ENCODE measurements at regions not wholly inside any gene's neighbourhood (a gene's known extent, or its start where the extent isn't known, plus 50 kb on each side); places are given as distances from the start of the nearest gene placed in this dataset.

GRCh38 chr20:16922834-16923233, 174.7 kb downstream of the OTOR start:
- Histone ChIP-seq H3K4me1 (ENCODE audit: insufficient read depth, poor library complexity, severe bottlenecking) (peaks cover 8% of the 10 kb centered on the region), H3K36me3 (ENCODE audit: low read depth) (no peaks in the 10 kb centered on the region), H3K9me3 (ENCODE audit: severe bottlenecking) (no peaks in the 10 kb centered on the region), H3K27me3 (ENCODE audit: insufficient read depth, poor library complexity, severe bottlenecking) (no peaks in the 10 kb centered on the region), H3K27ac (ENCODE audit: poor library complexity, severe bottlenecking) (peak overlapping the region; percentile 13), H3K4me3 (ENCODE audit: severe bottlenecking) (no peak overlapping the region)
- no peak for DNase-seq (ENCODE audit: low spot score)
- ATAC-seq (ENCODE audit: low read depth) = peak; percentile 96
- TF ChIP-seq, protein P1, sequence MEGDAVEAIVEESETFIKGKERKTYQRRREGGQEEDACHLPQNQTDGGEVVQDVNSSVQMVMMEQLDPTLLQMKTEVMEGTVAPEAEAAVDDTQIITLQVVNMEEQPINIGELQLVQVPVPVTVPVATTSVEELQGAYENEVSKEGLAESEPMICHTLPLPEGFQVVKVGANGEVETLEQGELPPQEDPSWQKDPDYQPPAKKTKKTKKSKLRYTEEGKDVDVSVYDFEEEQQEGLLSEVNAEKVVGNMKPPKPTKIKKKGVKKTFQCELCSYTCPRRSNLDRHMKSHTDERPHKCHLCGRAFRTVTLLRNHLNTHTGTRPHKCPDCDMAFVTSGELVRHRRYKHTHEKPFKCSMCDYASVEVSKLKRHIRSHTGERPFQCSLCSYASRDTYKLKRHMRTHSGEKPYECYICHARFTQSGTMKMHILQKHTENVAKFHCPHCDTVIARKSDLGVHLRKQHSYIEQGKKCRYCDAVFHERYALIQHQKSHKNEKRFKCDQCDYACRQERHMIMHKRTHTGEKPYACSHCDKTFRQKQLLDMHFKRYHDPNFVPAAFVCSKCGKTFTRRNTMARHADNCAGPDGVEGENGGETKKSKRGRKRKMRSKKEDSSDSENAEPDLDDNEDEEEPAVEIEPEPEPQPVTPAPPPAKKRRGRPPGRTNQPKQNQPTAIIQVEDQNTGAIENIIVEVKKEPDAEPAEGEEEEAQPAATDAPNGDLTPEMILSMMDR (IDR thresholded peaks at IDR 0.05; ENCODE audit: poor library complexity, severe bottlenecking) = no peak

- no peaks in the 10 kb centered on the region for H3K9me3 ChIP-seq (ENCODE audit: severe bottlenecking)
- H3K36me3 ChIP-seq (ENCODE audit: low read depth) = no peaks in the 10 kb centered on the region
- ATAC-seq (ENCODE audit: low read depth) (peak; percentile 24; the same call in 1 of the 3 replicates), DNase-seq (ENCODE audit: low spot score) (no peak)
- H3K4me1 ChIP-seq (ENCODE audit: insufficient read depth, poor library complexity, severe bottlenecking) = peaks cover 8% of the 10 kb centered on the region
- H3K4me3 ChIP-seq (ENCODE audit: severe bottlenecking) = no peak overlapping the region
- TF ChIP-seq, protein P1 (IDR thresholded peaks at IDR 0.05; ENCODE audit: poor library complexity, severe bottlenecking) = no peak
- no peaks in the 10 kb centered on the region for H3K27me3 ChIP-seq (ENCODE audit: insufficient read depth, poor library complexity, severe bottlenecking)
- H3K27ac ChIP-seq (ENCODE audit: poor library complexity, severe bottlenecking) = no peak overlapping the region
These were observed 178.7 kb downstream of the OTOR start for GRCh38 chr20:16926626-16927430.

DNA sequence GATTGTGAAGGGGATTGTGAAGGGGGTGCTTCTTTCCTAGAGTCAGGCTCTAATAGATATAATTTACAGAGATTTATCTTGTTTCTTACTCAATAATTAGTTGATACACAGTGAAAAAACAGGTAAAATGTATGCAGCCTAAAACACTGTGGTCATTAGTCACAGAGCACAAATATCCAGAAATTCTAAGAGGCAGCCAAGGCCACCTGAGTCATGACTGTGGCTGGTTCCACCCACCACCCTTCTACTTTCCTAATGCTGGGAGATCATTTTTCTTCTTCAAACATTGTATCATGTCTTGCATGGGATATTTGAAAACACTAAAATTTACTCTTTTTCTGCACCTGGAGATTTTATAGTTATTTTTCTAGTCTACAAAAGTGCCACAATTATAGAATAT, 181.6 kb downstream of the OTOR start:
- H3K27ac ChIP-seq (ENCODE audit: poor library complexity, severe bottlenecking) = no peak overlapping the region
- H3K27me3 ChIP-seq (ENCODE audit: insufficient read depth, poor library complexity, severe bottlenecking) = peaks cover 5% of the 10 kb centered on the region
- DNase-seq (ENCODE audit: low spot score) (no peak), ATAC-seq (ENCODE audit: low read depth) (peak; percentile 97)
- no peak overlapping the region for H3K4me3 ChIP-seq (ENCODE audit: severe bottlenecking)
- H3K36me3 ChIP-seq (ENCODE audit: low read depth) = no peaks in the 10 kb centered on the region
- H3K9me3 ChIP-seq (ENCODE audit: severe bottlenecking) = no peaks in the 10 kb centered on the region
- TF ChIP-seq, protein P1 (IDR thresholded peaks at IDR 0.05; ENCODE audit: poor library complexity, severe bottlenecking) = no peak
- H3K4me1 ChIP-seq (ENCODE audit: insufficient read depth, poor library complexity, severe bottlenecking) = no peaks in the 10 kb centered on the region

GRCh38 chr20:16930656-16931055, 182.5 kb downstream of the OTOR start:
- TF ChIP-seq, protein P1 (IDR thresholded peaks at IDR 0.05; ENCODE audit: poor library complexity, severe bottlenecking) = no peak

DNA sequence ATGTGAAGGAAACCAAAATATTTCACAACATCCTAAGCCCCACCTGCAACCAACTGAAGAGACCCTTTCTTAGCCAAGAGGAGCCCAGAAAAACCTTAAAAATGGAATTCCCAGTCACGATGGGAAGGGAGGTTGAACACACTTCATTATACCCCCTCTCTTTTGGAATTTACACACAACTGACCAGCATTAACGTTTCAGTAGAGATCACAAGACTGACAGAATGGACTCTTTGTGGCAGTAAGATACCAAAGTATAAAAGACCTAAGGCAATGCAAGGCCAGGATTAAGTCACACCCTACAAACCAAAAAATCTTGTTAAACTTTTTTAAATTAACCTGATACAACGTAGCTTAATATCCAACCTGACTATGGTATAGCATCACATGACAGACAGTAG, 190.9 kb downstream of the OTOR start:
- no peaks in the 10 kb centered on the region for H3K27me3 ChIP-seq (ENCODE audit: insufficient read depth, poor library complexity, severe bottlenecking)
- H3K36me3 ChIP-seq (ENCODE audit: low read depth) = no peaks in the 10 kb centered on the region
- TF ChIP-seq, protein P1 (IDR thresholded peaks at IDR 0.05; ENCODE audit: poor library complexity, severe bottlenecking) = no peak
- no peak overlapping the region for H3K4me3 ChIP-seq (ENCODE audit: severe bottlenecking)
- ATAC-seq (ENCODE audit: low read depth) (no peak), DNase-seq (ENCODE audit: low spot score) (no peak)
- no peaks in the 10 kb centered on the region for H3K4me1 ChIP-seq (ENCODE audit: insufficient read depth, poor library complexity, severe bottlenecking)
- no peak overlapping the region for H3K27ac ChIP-seq (ENCODE audit: poor library complexity, severe bottlenecking)
- no peaks in the 10 kb centered on the region for H3K9me3 ChIP-seq (ENCODE audit: severe bottlenecking)

More at GRCh38 chr20:16930656-16931055, 182.5 kb downstream of the OTOR start:
- H3K36me3 ChIP-seq (ENCODE audit: low read depth) = no peaks in the 10 kb centered on the region
- DNase-seq (ENCODE audit: low spot score) (no peak), ATAC-seq (ENCODE audit: low read depth) (no peak)
- H3K27ac ChIP-seq (ENCODE audit: poor library complexity, severe bottlenecking) = no peak overlapping the region
- no peak overlapping the region for H3K4me3 ChIP-seq (ENCODE audit: severe bottlenecking)
- peaks cover 5% of the 10 kb centered on the region for H3K27me3 ChIP-seq (ENCODE audit: insufficient read depth, poor library complexity, severe bottlenecking)
- no peaks in the 10 kb centered on the region for H3K4me1 ChIP-seq (ENCODE audit: insufficient read depth, poor library complexity, severe bottlenecking)
- no peaks in the 10 kb centered on the region for H3K9me3 ChIP-seq (ENCODE audit: severe bottlenecking)
